H1 (cell line): ENCODE measurements at regions not wholly inside any gene's neighbourhood (a gene's known extent, or its start where the extent isn't known, plus 50 kb on each side); places are given as distances from the start of the nearest gene placed in this dataset.

Source experiments
- CTCF ChIA-PET: fragments of 300-600 bp; sonication (Branson Sonifier 250); formaldehyde crosslinking; loops from one replicate; lab custom pipeline; 2021; ENCODE audit not compliant: partially characterized antibody; lab: Charles Lee
- POLR2A ChIA-PET: fragments of 300-600 bp; sonication (Branson Sonifier 250); formaldehyde crosslinking; loops from one replicate; lab custom pipeline; 2021; ENCODE audit warnings: inconsistent platforms; ENCODE audit not compliant: partially characterized antibody; lab: Charles Lee
- DNase-seq, 2 experiments: peaks; one replicate each; pipeline versions ENCODE4 v3.0.0 to v3.0.0-alpha.2; 2010 to 2022; ENCODE audit warnings: low spot score in 2 of 2, low read depth in 1 of 2, mixed read lengths in 1 of 2
- FAIRE-seq: peaks from 2 replicates; lab custom pipeline; 2011; peaks lifted over from hg19 to GRCh38; lab: Jason Lieb, UNC
- H2AFZ ChIP-seq: 2 replicates; pipeline ENCODE4 v1.8.1; 2012; ENCODE audit warnings: low read length, inconsistent platforms
- H2AK5ac ChIP-seq: 2 replicates; pipeline ENCODE4 v1.6.1; 2013; ENCODE audit warnings: low read depth, low read length
- H2BK120ac ChIP-seq: replicated peaks from 2 replicates; pipeline ENCODE3; 2013; ENCODE audit warnings: low read depth, low read length, inconsistent platforms
- H2BK12ac ChIP-seq: 2 replicates; pipeline ENCODE4 v1.6.1; 2013; ENCODE audit warnings: low read depth, low read length
- H2BK15ac ChIP-seq: 2 replicates; pipeline ENCODE4 v1.6.1; 2013; ENCODE audit warnings: low read length
- H2BK20ac ChIP-seq: 2 replicates; pipeline ENCODE4 v1.6.1; 2013; ENCODE audit warnings: low read length
- H2BK5ac ChIP-seq: 2 replicates; pipeline ENCODE4 v1.6.1; 2013; ENCODE audit warnings: low read depth, low read length
- H3K14ac ChIP-seq: 2 replicates; pipeline ENCODE4 v1.6.1; 2013; ENCODE audit warnings: inconsistent platforms; ENCODE audit not compliant: insufficient read length
- H3K18ac ChIP-seq: 2 replicates; pipeline ENCODE4 v1.6.1; 2013; ENCODE audit warnings: low read length; ENCODE audit errors: extremely low read depth
- H3K23ac ChIP-seq: 2 replicates; pipeline ENCODE4 v1.6.1; 2013; ENCODE audit warnings: inconsistent platforms; ENCODE audit not compliant: insufficient read length
- H3K23me2 ChIP-seq: 2 replicates; pipeline ENCODE4 v1.6.1; 2013; ENCODE audit warnings: low read depth, low read length
- H3K27ac ChIP-seq: 2 replicates; pipeline ENCODE4 v1.6.1; 2011; ENCODE audit warnings: low read depth, low read length, inconsistent platforms
- H3K27me3 ChIP-seq, 4 experiments: replicated peaks in 1 of 4; 1 replicate in 1 of 4; 2 replicates in 3 of 4; pipeline versions ENCODE4 v1.6.1 to v1.8.1; 2011 to 2013; ENCODE audit warnings: low read length in 3 of 4, mild to moderate bottlenecking in 3 of 4, inconsistent platforms in 2 of 4, mixed read lengths in 2 of 4, moderate library complexity in 1 of 4; ENCODE audit not compliant: control insufficient read depth in 3 of 4, insufficient read depth in 3 of 4; ENCODE audit errors: extremely low read depth in 1 of 4
- H3K36me3 ChIP-seq, 4 experiments: 2 replicates each; pipeline versions ENCODE4 v1.6.1 to v1.8.1; 2011 to 2013; ENCODE audit warnings: mild to moderate bottlenecking in 4 of 4, low read length in 3 of 4, moderate library complexity in 2 of 4, control low read depth in 1 of 4, inconsistent platforms in 1 of 4; ENCODE audit not compliant: insufficient read depth in 4 of 4, control insufficient read depth in 2 of 4
- H3K4ac ChIP-seq: replicated peaks from 2 replicates; pipeline ENCODE3; 2013; ENCODE audit warnings: low read length, low read depth, mixed read lengths, inconsistent platforms; ENCODE audit not compliant: insufficient read length
- H3K4me1 ChIP-seq, 4 experiments: replicated peaks in 1 of 4; 1 replicate in 1 of 4; 2 replicates in 3 of 4; pipeline versions ENCODE4 v1.6.1 to v1.8.1; 2011 to 2013; ENCODE audit warnings: low read length in 3 of 4, inconsistent platforms in 2 of 4, mixed read lengths in 1 of 4; ENCODE audit not compliant: insufficient read depth in 4 of 4, control insufficient read depth in 3 of 4
- H3K4me2 ChIP-seq, 2 experiments: 2 replicates each; pipeline versions ENCODE4 v1.6.1 to v1.8.1; 2011 to 2013; ENCODE audit warnings: low read depth in 2 of 2, low read length in 2 of 2, control low read depth in 1 of 2, inconsistent platforms in 1 of 2, mild to moderate bottlenecking in 1 of 2; ENCODE audit not compliant: insufficient read depth in 1 of 2
- H3K4me3 ChIP-seq, 4 experiments: fragments of 200-600, 300-600 bp in 1 of 4; sonication (generic), shearing (Covaris generic), sonication (Bioruptor Twin) in 1 of 4; 2 replicates each; pipeline versions ENCODE4 v1.5.1 to v1.8.1; 2011 to 2016; ENCODE audit warnings: low read length in 4 of 4, low read depth in 3 of 4, control low read depth in 2 of 4, inconsistent platforms in 2 of 4, mild to moderate bottlenecking in 2 of 4, mixed read lengths in 1 of 4, moderate library complexity in 1 of 4; ENCODE audit not compliant: insufficient read depth in 2 of 4; ENCODE audit errors: extremely low read depth in 1 of 4
- H3K56ac ChIP-seq: replicated peaks from 2 replicates; pipeline ENCODE3; 2013; ENCODE audit warnings: low read depth, mild to moderate bottlenecking, mixed read lengths, low read length, inconsistent platforms; ENCODE audit not compliant: insufficient read length
- H3K79me1 ChIP-seq: 2 replicates; pipeline ENCODE4 v1.6.1; 2013; ENCODE audit warnings: low read depth, low read length, control low read depth
- H3K79me2 ChIP-seq, 2 experiments: 2 replicates each; pipeline versions ENCODE4 v1.6.1 to v1.8.1; 2012 to 2013; ENCODE audit warnings: low read length in 2 of 2, mild to moderate bottlenecking in 2 of 2, inconsistent platforms in 1 of 2; ENCODE audit not compliant: insufficient read depth in 2 of 2, control insufficient read depth in 1 of 2
- H3K9ac ChIP-seq, 4 experiments: replicated peaks in 1 of 4; 1 replicate in 1 of 4; 2 replicates in 3 of 4; pipeline versions ENCODE4 v1.6.1 to v1.8.1; 2011 to 2013; ENCODE audit warnings: low read depth in 3 of 4, low read length in 3 of 4, control low read depth in 2 of 4, mild to moderate bottlenecking in 2 of 4, moderate library complexity in 2 of 4, inconsistent platforms in 1 of 4; ENCODE audit errors: extremely low read depth in 1 of 4
- H3K9me3 ChIP-seq, 2 experiments: 2 replicates each; pipeline versions ENCODE4 v1.6.1 to v1.8.1; 2012 to 2013; ENCODE audit warnings: mild to moderate bottlenecking in 2 of 2, moderate library complexity in 2 of 2, control low read depth in 1 of 2, inconsistent platforms in 1 of 2, low read depth in 1 of 2, low read length in 1 of 2, mixed read lengths in 1 of 2; ENCODE audit not compliant: insufficient read depth in 2 of 2
- H4K20me1 ChIP-seq, 2 experiments: replicated peaks in 1 of 2; 2 replicates each; pipeline versions ENCODE3 to v1.8.1; 2011 to 2013; ENCODE audit warnings: inconsistent platforms in 2 of 2, low read length in 2 of 2, mild to moderate bottlenecking in 1 of 2; ENCODE audit not compliant: insufficient read depth in 2 of 2, control insufficient read depth in 1 of 2
- H4K5ac ChIP-seq: 2 replicates; pipeline ENCODE4 v1.6.1; 2013; ENCODE audit warnings: low read length, low read depth, mixed read lengths, inconsistent platforms; ENCODE audit not compliant: insufficient read length
- H4K8ac ChIP-seq: 2 replicates; pipeline ENCODE4 v1.8.0; 2013; ENCODE audit warnings: mild to moderate bottlenecking, moderate library complexity, low read length, inconsistent platforms; ENCODE audit not compliant: insufficient read depth; ENCODE audit errors: extremely low read depth
- H4K91ac ChIP-seq: replicated peaks from 2 replicates; pipeline ENCODE3; 2013; ENCODE audit warnings: low read length, mixed read lengths, inconsistent platforms; ENCODE audit not compliant: insufficient read length
- CHD1 ChIP-seq: IDR thresholded peaks from 2 replicates; pipeline ENCODE4 v1.6.1; 2012; ENCODE audit warnings: low read depth, low read length, improper control_type of control experiment
- RBBP5 ChIP-seq: IDR thresholded peaks from 2 replicates; pipeline ENCODE4 v1.7.1; 2012; ENCODE audit warnings: low read depth, mild to moderate bottlenecking, inconsistent platforms, low read length, moderate library complexity, borderline replicate concordance
- SP4 ChIP-seq: IDR thresholded peaks from 2 replicates; pipeline ENCODE4 v1.6.1; 2012; ENCODE audit warnings: low read length, inconsistent platforms
- SUZ12 ChIP-seq: fragments of 200-600 bp; sonication (generic); IDR thresholded peaks from 2 replicates; pipeline ENCODE4 v1.6.1; 2012; ENCODE audit warnings: mild to moderate bottlenecking, inconsistent platforms, low read length, moderate library complexity, mixed read lengths
- WGBS, 2 experiments: shearing (Covaris generic) in 1 of 2; methylation state at CpG; one replicate each; pipeline versions ENCODE4 v1.1.6 to v1.1.7; 2013 to 2015; ENCODE audit warnings: low lambda C conversion rate in 2 of 2, mixed read lengths in 2 of 2, inconsistent platforms in 1 of 2, low coverage in 1 of 2, missing lambda C conversion rate in 1 of 2; ENCODE audit not compliant: insufficient replicate concordance in 2 of 2, insufficient coverage in 1 of 2, insufficient read length in 1 of 2; ENCODE audit errors: extremely low coverage in 1 of 2, missing lambda C conversion rate in 1 of 2; 5-methylcytosine and 5-hydroxymethylcytosine counted together
- TF ChIP-seq, protein P1 (sequence below): IDR thresholded peaks from 2 replicates; pipeline ENCODE4 v1.6.1; 2011; ENCODE audit warnings: low read length, improper control_type of control experiment

DNA sequence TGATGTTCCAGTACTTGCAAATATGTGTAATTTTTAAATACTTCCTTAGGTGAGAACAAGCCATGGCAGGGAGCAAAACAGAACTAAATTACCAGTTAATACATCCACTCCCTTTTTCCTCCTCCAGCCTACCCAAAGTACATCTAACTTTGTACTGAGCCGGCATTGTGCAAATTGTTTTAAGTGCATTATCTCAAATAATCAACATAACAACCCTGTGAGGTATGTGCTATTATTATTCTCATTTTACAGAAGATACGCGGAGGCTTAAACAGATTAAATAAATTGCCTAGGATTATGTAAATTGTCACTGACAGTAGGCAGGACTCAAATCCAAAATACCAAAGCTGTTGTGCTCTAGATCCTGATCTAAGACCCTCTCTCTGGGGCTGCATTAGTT is 55.5 kb upstream of the KLF4 start:
- no peak overlapping the region for H2BK12ac ChIP-seq
- FAIRE-seq (no peak), DNase-seq (no peak)
- 72% methylated on average over 3 of the region's 3 CpGs; no CpG with 5 or more reads in 1 of the 2 experiments for WGBS, 2 experiments
- no peak overlapping the region for H2AK5ac ChIP-seq
- TF ChIP-seq CHD1 (no peak), SP4 (no peak), SUZ12 (no peak), RBBP5 (no peak)
- TF ChIP-seq, protein P1, sequence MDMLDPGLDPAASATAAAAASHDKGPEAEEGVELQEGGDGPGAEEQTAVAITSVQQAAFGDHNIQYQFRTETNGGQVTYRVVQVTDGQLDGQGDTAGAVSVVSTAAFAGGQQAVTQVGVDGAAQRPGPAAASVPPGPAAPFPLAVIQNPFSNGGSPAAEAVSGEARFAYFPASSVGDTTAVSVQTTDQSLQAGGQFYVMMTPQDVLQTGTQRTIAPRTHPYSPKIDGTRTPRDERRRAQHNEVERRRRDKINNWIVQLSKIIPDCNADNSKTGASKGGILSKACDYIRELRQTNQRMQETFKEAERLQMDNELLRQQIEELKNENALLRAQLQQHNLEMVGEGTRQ: no peak
- ChIA-PET POLR2A (no interaction called here), CTCF (interaction anchor here (0.6 to 1.4 kb wide), 2 partner anchors 80 to 1033 kb away, joined by 4 to 5 read pairs; no protein-coding TSS in a partner anchor)
- no peaks in the 10 kb centered on the region for H3K9me3 ChIP-seq
- H3K4me2 ChIP-seq: no peak overlapping the region; a peak in 1 of 4 replicates
- H3K9ac ChIP-seq: no peak overlapping the region
- H2BK5ac ChIP-seq: no peak overlapping the region
- no peaks in the 10 kb centered on the region for H3K79me2 ChIP-seq
- H2BK15ac ChIP-seq: no peak overlapping the region
- H2BK120ac ChIP-seq: no peak overlapping the region
- no peak overlapping the region for H4K5ac ChIP-seq
- peaks cover 0 to 3% (median 2%) of the 10 kb centered on the region in 4 experiments; a peak in 5 of 7 replicates for H3K4me1 ChIP-seq
- H3K36me3 ChIP-seq: no peaks in the 10 kb centered on the region
- H3K27ac ChIP-seq: no peak overlapping the region
- H4K8ac ChIP-seq: no peak overlapping the region
- no peak overlapping the region for H3K14ac ChIP-seq
- H4K20me1 ChIP-seq: no peaks in the 10 kb centered on the region
- no peak overlapping the region for H2BK20ac ChIP-seq
- no peaks in the 10 kb centered on the region for H3K27me3 ChIP-seq
- no peak overlapping the region for H3K18ac ChIP-seq
- no peak overlapping the region for H3K23ac ChIP-seq
- H3K79me1 ChIP-seq: no peaks in the 10 kb centered on the region
- no peak overlapping the region for H3K56ac ChIP-seq
- no peak overlapping the region for H3K4ac ChIP-seq
- no peak overlapping the region for H4K91ac ChIP-seq
- no peaks in the 10 kb centered on the region for H3K23me2 ChIP-seq
- H3K4me3 ChIP-seq: no peak overlapping the region
- H2AFZ ChIP-seq: 0 out of 2 replicates have a peak overlapping the region, but pooled peaks have one; percentile 13
